ENCODE measurements at regions not wholly inside any gene's neighbourhood (a gene's known extent, or its start where the extent isn't known, plus 50 kb on each side); places are given as distances from the start of the nearest gene placed in this dataset.

DNA sequence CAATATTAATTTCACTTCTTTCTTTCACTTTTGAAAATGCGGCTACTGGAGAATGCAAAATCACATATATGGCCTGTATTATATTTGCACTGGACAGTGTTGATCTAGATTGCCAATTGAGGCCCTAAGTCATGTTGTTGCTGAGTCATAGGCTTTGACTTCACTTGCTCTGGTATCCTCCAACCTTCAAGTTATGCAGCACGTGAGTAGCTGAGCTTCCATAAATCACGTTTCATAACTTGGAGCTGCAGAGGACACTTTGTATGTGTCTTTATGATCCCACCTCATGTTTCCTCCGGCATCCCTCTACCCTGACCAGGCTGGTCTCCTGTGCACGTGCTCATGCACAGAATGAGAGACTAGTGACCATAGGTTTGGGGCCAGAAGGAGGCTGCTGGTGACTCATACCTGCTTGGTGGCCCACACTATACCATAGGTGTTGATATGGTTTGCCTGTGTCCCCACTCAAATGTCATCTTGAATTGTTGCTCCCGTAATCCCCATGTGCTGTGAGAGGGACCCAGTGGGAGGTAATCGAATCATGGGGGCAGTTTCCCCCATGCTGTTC lies 103.0 kb upstream of the TSPAN2 start:
- no peaks in the 10 kb centered on the region for H3K4me1 ChIP-seq (ENCODE audit: control insufficient read depth in 2 of 2, insufficient read depth in 2 of 2, low read length in 2 of 2)
- Mint-ChIP-seq H3K9me3 (ENCODE audit: insufficient read depth) (no peaks in the 10 kb centered on the region), H3K27me3 (peaks cover 18% of the 10 kb centered on the region), H3K27ac (no peak overlapping the region), H3K4me1 (no peaks in the 10 kb centered on the region), H3K4me3 (no peak overlapping the region)
- H3K27me3 ChIP-seq (replicated peaks in 1 of 4; ENCODE audit: control extremely low read depth in 1 of 4, control insufficient read depth in 3 of 4, insufficient read depth in 4 of 4, low read length in 3 of 4) = no peaks in the 10 kb centered on the region
- 63% methylated on average over 4 of the region's 7 CpGs for WGBS (ENCODE audit: insufficient coverage)
- ChIA-PET POLR2A (no interaction called here), CTCF (no interaction called here)
- ATAC-seq (ENCODE audit: low read depth) = no peak
- H3K36me3 ChIP-seq (replicated peaks in 1 of 2; ENCODE audit: control extremely low read depth in 1 of 2, control insufficient read depth in 1 of 2, extremely low read depth in 1 of 2, insufficient read depth in 2 of 2, low read length in 1 of 2) = no peaks in the 10 kb centered on the region
- TF ChIP-seq EZH2 (IDR thresholded peaks at IDR 0.05; ENCODE audit: borderline replicate concordance, insufficient read depth, low read depth, low read length, poor library complexity, severe bottlenecking) = no peak
- no peak for TF ChIP-seq CTCF (IDR thresholded peaks at IDR 0.05)
- no peaks in the 10 kb centered on the region for H3K79me2 ChIP-seq (ENCODE audit: control insufficient read depth, insufficient read depth, low read length)
- no peak overlapping the region for H3K9ac ChIP-seq (ENCODE audit: low read length)
- H4K20me1 ChIP-seq (ENCODE audit: control insufficient read depth, insufficient read depth, low read length, poor library complexity, severe bottlenecking) = no peaks in the 10 kb centered on the region
- H2AFZ ChIP-seq (ENCODE audit: insufficient read depth, low read depth, low read length, poor library complexity, severe bottlenecking) = no peak overlapping the region
- no peaks in the 10 kb centered on the region for H3K9me3 ChIP-seq (ENCODE audit: control extremely low read depth in 1 of 3, control insufficient read depth in 2 of 3, insufficient read depth in 1 of 3, low read length in 2 of 3)
- no peak overlapping the region for H3K27ac ChIP-seq (ENCODE audit: low read length in 2 of 2)
- no peak overlapping the region for H3K4me2 ChIP-seq (replicated peaks; ENCODE audit: low read depth, low read length, poor library complexity, severe bottlenecking)
- intact Hi-C loops (cut with micrococcal nuclease) = no loop called here
- no peak for DNase-seq
- H3K4me3 ChIP-seq (ENCODE audit: control extremely low read depth in 1 of 5, extremely low read depth in 1 of 5, insufficient read depth in 1 of 5, low read depth in 2 of 5, low read length in 4 of 5) = no peak overlapping the region

- no peaks in the 10 kb centered on the region for H3K27me3 ChIP-seq (replicated peaks in 1 of 4; ENCODE audit: control extremely low read depth in 1 of 4, control insufficient read depth in 3 of 4, insufficient read depth in 4 of 4, low read length in 3 of 4)
- DNase-seq = no peak
- H3K27ac ChIP-seq (ENCODE audit: low read length in 2 of 2) = no peak overlapping the region
- H3K4me2 ChIP-seq (replicated peaks; ENCODE audit: low read depth, low read length, poor library complexity, severe bottlenecking) = no peak overlapping the region
- Mint-ChIP-seq H3K9me3 (ENCODE audit: insufficient read depth) (no peaks in the 10 kb centered on the region), H3K27ac (no peak overlapping the region), H3K4me1 (no peaks in the 10 kb centered on the region), H3K4me3 (no peak overlapping the region), H3K27me3 (peaks cover 14% of the 10 kb centered on the region)
- H3K9ac ChIP-seq (ENCODE audit: low read length) = no peak overlapping the region
- CTCF ChIA-PET = no interaction called here
- WGBS (ENCODE audit: insufficient coverage) = 100% methylated on average over 1 of the region's 3 CpGs
- H3K4me3 ChIP-seq (ENCODE audit: control extremely low read depth in 1 of 5, extremely low read depth in 1 of 5, insufficient read depth in 1 of 5, low read depth in 2 of 5, low read length in 4 of 5) = no peak overlapping the region
- H3K36me3 ChIP-seq (replicated peaks in 1 of 2; ENCODE audit: control extremely low read depth in 1 of 2, control insufficient read depth in 1 of 2, extremely low read depth in 1 of 2, insufficient read depth in 2 of 2, low read length in 1 of 2) = no peaks in the 10 kb centered on the region
- no peak overlapping the region for H2AFZ ChIP-seq (ENCODE audit: insufficient read depth, low read depth, low read length, poor library complexity, severe bottlenecking)
- no peaks in the 10 kb centered on the region for H4K20me1 ChIP-seq (ENCODE audit: control insufficient read depth, insufficient read depth, low read length, poor library complexity, severe bottlenecking)
- no peak for TF ChIP-seq EZH2 (IDR thresholded peaks at IDR 0.05; ENCODE audit: borderline replicate concordance, insufficient read depth, low read depth, low read length, poor library complexity, severe bottlenecking)
- no peak for TF ChIP-seq CTCF (IDR thresholded peaks at IDR 0.05)
- no peaks in the 10 kb centered on the region for H3K9me3 ChIP-seq (ENCODE audit: control extremely low read depth in 1 of 3, control insufficient read depth in 2 of 3, insufficient read depth in 1 of 3, low read length in 2 of 3)
- no peaks in the 10 kb centered on the region for H3K4me1 ChIP-seq (ENCODE audit: control insufficient read depth in 2 of 2, insufficient read depth in 2 of 2, low read length in 2 of 2)
- ATAC-seq (ENCODE audit: low read depth) = no peak
- POLR2A ChIA-PET = no interaction called here
- no peaks in the 10 kb centered on the region for H3K79me2 ChIP-seq (ENCODE audit: control insufficient read depth, insufficient read depth, low read length)
- intact Hi-C loops (cut with micrococcal nuclease) = no loop called here
Measured at GRCh38 chr1:115191691-115192090, 102.4 kb upstream of the TSPAN2 start.

Data from B cell (primary cell).